Smooth muscle cell (in vitro differentiated cells): ENCODE measurements at regions not wholly inside any gene's neighbourhood (a gene's known extent, or its start where the extent isn't known, plus 50 kb on each side); places are given as distances from the start of the nearest gene placed in this dataset.
"Not testable (repeated sequence)": the region's sequence is repeated elsewhere in the genome, so short reads cannot be mapped to it uniquely, and the experiment has no call there.

ENCODE experiments used
- DNase-seq: peaks from one replicate; lab custom pipeline; 2025; ENCODE audit not compliant: unreplicated experiment; lab: John Stamatoyannopoulos, UW
- H2AFZ ChIP-seq: fragments of 200-600 bp; sonication (generic); 2 replicates; pipeline ENCODE4 v1.6.0; 2016; ENCODE audit warnings: antibody characterized with exemption, low read depth, mild to moderate bottlenecking
- H3F3A ChIP-seq: fragments of 200-600 bp; sonication (generic); 2 replicates; pipeline ENCODE4 v1.6.0; 2017; ENCODE audit warnings: antibody characterized with exemption, low read depth
- H3K27ac ChIP-seq: fragments of 200-600 bp; sonication (generic); 2 replicates; pipeline ENCODE4 v1.5.1; 2016; ENCODE audit warnings: low read depth, mild to moderate bottlenecking
- H3K27me3 ChIP-seq: fragments of 200-600 bp; sonication (generic); 2 replicates; pipeline ENCODE4 v1.6.1; 2016; ENCODE audit warnings: low read depth, mild to moderate bottlenecking
- H3K36me3 ChIP-seq: fragments of 200-600 bp; sonication (generic); 2 replicates; pipeline ENCODE4 v1.5.1; 2016; ENCODE audit warnings: low read depth
- H3K4me1 ChIP-seq: fragments of 200-600 bp; sonication (generic); 2 replicates; pipeline ENCODE4 v1.5.1; 2016; ENCODE audit warnings: low read depth
- H3K4me2 ChIP-seq: fragments of 200-600 bp; sonication (generic); 2 replicates; pipeline ENCODE4 v1.6.0; 2016; ENCODE audit warnings: mild to moderate bottlenecking
- H3K4me3 ChIP-seq: fragments of 200-600 bp; sonication (generic); 2 replicates; pipeline ENCODE4 v1.5.1; 2016; ENCODE audit warnings: mild to moderate bottlenecking
- H3K79me2 ChIP-seq: fragments of 200-600 bp; sonication (generic); 2 replicates; pipeline ENCODE4 v1.6.0; 2016; ENCODE audit warnings: low read depth, mild to moderate bottlenecking
- H3K9ac ChIP-seq: fragments of 200-600 bp; sonication (generic); 2 replicates; pipeline ENCODE4 v1.6.0; 2016; ENCODE audit warnings: low read depth
- H3K9me3 ChIP-seq: fragments of 200-600 bp; sonication (generic); replicated peaks from 2 replicates; pipeline ENCODE4 v1.5.1; 2016; ENCODE audit warnings: low read depth
- H4K20me1 ChIP-seq: fragments of 200-600 bp; sonication (generic); 2 replicates; pipeline ENCODE4 v1.6.0; 2016; ENCODE audit warnings: low read depth
- WGBS: methylation state at CpG from one replicate; pipeline ENCODE4 v1.1.7; 2016; ENCODE audit warnings: low lambda C conversion rate; 5-methylcytosine and 5-hydroxymethylcytosine counted together
- TF ChIP-seq, protein P1 (sequence below): fragments of 200-600 bp; sonication (generic); IDR thresholded peaks from 2 replicates; pipeline ENCODE4 v1.5.1; 2017; ENCODE audit warnings: borderline replicate concordance, mild to moderate bottlenecking, antibody characterized with exemption; ENCODE audit not compliant: insufficient read depth, poor library complexity, severe bottlenecking

DNA sequence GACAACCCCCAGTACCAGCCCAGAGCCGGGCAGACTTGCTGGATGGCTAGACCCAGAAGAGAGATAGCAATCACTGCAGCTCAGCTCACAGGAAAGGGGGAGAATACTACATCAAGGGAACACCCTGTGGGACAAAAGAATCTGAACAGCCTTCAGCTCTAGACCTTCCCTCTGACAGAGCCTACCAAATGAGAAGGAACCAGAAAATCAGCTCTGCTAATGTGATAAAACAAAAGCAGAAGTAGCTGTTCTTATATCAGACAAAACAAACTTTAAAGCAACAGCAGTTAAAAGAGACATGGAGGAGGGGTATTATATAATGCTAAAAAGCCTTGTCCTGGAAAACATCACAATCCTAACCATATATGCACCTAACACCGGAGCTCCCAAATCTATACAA is 283.3 kb downstream of the KLF13 start:
- WGBS = 78% methylated on average over 2 of the region's 2 CpGs
- Histone ChIP-seq H3K9me3 (no peaks in the 10 kb centered on the region), H3K4me1 (peaks cover 12% of the 10 kb centered on the region), H2AFZ (no peak overlapping the region), H3K79me2 (no peaks in the 10 kb centered on the region), H3F3A (no peaks in the 10 kb centered on the region), H3K9ac (no peak overlapping the region), H3K27ac (no peak overlapping the region), H3K36me3 (no peaks in the 10 kb centered on the region), H3K4me3 (no peak overlapping the region), H4K20me1 (no peaks in the 10 kb centered on the region), H3K27me3 (no peaks in the 10 kb centered on the region), H3K4me2 (no peak overlapping the region)
- DNase-seq = no peak
- TF ChIP-seq, protein P1, sequence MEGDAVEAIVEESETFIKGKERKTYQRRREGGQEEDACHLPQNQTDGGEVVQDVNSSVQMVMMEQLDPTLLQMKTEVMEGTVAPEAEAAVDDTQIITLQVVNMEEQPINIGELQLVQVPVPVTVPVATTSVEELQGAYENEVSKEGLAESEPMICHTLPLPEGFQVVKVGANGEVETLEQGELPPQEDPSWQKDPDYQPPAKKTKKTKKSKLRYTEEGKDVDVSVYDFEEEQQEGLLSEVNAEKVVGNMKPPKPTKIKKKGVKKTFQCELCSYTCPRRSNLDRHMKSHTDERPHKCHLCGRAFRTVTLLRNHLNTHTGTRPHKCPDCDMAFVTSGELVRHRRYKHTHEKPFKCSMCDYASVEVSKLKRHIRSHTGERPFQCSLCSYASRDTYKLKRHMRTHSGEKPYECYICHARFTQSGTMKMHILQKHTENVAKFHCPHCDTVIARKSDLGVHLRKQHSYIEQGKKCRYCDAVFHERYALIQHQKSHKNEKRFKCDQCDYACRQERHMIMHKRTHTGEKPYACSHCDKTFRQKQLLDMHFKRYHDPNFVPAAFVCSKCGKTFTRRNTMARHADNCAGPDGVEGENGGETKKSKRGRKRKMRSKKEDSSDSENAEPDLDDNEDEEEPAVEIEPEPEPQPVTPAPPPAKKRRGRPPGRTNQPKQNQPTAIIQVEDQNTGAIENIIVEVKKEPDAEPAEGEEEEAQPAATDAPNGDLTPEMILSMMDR = no peak

DNA sequence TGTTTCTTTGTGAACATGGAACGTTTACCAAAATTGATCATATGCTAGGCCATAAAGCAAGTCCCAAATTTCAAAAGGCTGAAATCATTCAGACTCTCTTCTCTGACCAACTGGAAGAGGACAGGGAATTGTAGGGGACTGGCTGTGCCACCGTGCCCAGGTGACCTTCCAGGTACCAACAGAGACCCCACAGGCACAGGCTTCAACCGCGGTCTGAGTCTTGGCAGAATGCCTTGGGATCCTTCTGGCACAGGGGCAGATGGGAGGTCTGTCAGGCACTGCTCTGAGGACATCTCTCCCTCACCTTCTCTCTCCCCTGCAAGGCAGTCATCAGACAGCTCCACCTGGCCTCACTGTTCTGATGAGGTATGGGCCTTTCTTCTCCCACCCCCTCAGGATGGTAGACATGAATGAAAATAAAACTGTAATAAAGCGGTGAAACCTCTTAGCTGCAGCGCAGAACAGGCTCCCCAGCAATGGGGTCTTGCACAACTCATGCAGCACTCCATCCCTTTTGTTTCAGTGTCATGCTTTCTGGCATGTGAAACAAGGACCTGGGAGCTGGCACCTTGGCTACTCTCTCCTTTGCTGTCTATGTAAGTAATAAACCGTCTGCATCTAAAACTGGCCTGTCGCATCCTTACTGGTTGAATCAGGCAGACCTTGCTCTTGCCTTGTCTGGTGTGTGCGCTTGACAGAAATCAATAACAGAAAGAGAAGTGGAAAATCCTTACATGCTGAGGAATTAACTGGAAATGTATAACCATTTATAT is 289.2 kb downstream of the KLF13 start:
- TF ChIP-seq, protein P1 = no peak
- no peak for DNase-seq
- Histone ChIP-seq H3K27ac (no peak overlapping the region), H4K20me1 (no peaks in the 10 kb centered on the region), H3K9me3 (no peaks in the 10 kb centered on the region), H2AFZ (no peak overlapping the region), H3K4me3 (no peak overlapping the region), H3K36me3 (no peaks in the 10 kb centered on the region), H3K27me3 (no peaks in the 10 kb centered on the region), H3K9ac (no peak overlapping the region), H3K79me2 (no peaks in the 10 kb centered on the region), H3K4me1 (no peaks in the 10 kb centered on the region), H3F3A (no peaks in the 10 kb centered on the region), H3K4me2 (no peak overlapping the region)
- WGBS = 87% methylated on average over 9 of the region's 9 CpGs

DNA sequence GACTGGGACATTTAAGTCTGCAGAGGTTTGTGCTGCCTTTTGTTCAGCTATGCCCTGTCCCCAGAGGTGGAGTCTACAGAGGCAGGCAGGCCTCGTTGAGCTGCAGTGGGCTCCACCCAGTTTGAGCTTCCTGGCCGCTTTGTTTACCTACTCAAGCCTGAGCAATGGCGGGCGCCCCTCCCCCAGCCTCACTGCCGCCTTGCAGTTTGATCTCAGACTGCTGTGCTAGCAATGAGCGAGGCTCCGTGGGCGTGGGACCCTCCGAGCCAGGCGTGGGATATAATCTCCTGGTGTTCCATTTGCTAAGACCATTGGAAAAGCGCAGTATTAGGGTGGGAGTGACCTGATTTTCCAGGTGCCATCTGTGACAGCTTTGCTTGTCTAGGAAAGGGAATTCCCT is 296.7 kb downstream of the KLF13 start:
- not testable (repeated sequence) for H3K27me3 ChIP-seq, H3K4me1 ChIP-seq, H3K4me2 ChIP-seq, H3K9ac ChIP-seq, H3K27ac ChIP-seq, H3F3A ChIP-seq, H2AFZ ChIP-seq, H3K36me3 ChIP-seq, H4K20me1 ChIP-seq, H3K4me3 ChIP-seq, H3K79me2 ChIP-seq, DNase-seq, H3K9me3 ChIP-seq
- WGBS = 93% methylated on average over 11 of the region's 11 CpGs

DNA sequence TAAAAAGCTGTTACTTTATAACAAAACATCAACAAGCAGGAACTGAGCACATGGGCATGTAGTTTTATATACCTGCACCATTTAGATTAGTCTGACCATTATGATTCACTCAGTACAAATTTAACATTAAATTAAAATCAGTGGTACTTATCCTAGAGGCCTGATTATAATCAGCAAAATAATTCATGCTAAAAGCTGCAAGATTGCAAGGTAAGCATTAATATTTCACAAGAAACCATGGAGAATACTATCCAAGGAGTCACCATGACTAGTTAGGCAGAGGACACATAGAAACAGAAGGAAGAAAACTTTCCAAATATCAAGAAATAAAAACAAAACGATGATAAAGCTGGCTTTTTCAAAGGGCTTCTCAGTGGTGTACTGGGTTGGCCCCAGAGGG is 297.5 kb downstream of the KLF13 start:
- not testable (repeated sequence) for H3K4me3 ChIP-seq, H2AFZ ChIP-seq, H3K9ac ChIP-seq, H3K4me2 ChIP-seq, H3K79me2 ChIP-seq, H3F3A ChIP-seq, H3K36me3 ChIP-seq, H3K9me3 ChIP-seq, H3K27me3 ChIP-seq, H3K4me1 ChIP-seq, H4K20me1 ChIP-seq, H3K27ac ChIP-seq, DNase-seq
- 69% methylated on average over 1 of the region's 1 CpG for WGBS

DNA sequence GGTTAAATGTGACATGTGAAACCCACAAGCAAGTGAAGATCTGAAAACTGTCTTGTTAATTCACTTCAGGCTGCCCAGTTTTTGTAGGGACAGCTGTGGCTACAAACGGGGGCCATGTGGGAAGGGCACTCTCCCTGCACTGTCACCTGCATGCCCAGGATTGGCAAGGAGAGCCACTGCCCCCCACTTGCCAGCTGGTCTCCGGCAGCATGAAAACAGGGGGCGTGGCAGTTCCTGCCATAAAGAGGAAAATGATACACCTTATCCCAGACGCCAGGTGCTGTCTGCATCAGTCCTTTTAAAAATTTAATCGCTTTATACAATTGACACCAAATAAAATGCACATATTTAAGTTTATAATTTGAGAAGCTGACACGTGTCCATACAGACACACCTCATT is 309.1 kb downstream of the KLF13 start:
- not testable (repeated sequence) for H4K20me1 ChIP-seq, H3K9me3 ChIP-seq, H3F3A ChIP-seq, H3K4me3 ChIP-seq, H3K27me3 ChIP-seq, H3K4me2 ChIP-seq, H3K4me1 ChIP-seq, H3K27ac ChIP-seq, H3K36me3 ChIP-seq, DNase-seq, H3K9ac ChIP-seq, H3K79me2 ChIP-seq, H2AFZ ChIP-seq
- 72% methylated on average over 6 of the region's 6 CpGs for WGBS

DNA sequence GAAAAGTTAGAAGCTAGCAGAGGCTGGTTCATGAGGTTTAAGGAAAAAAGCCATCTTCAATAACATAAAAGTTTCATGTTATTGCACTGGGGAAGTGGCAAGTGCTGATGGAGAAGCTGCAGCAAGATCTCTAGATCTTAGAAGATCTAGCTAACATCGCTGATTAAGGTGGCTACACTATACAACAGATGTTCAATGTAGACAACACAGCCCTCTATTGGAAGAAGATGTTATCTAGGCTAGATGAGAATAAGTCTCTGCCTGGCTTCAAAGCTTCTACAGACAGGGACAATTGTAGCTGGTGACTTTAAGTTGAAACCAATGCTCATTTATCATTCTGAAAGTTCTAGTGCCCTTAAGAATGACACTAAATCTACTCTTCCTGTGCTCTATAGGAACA is 310.3 kb downstream of the KLF13 start:
- not testable (repeated sequence) for H3K4me2 ChIP-seq, DNase-seq, H3K4me1 ChIP-seq, H3K27ac ChIP-seq, H3F3A ChIP-seq, H3K27me3 ChIP-seq, H3K9ac ChIP-seq, H3K36me3 ChIP-seq, H4K20me1 ChIP-seq, H3K9me3 ChIP-seq, H3K4me3 ChIP-seq, H3K79me2 ChIP-seq, H2AFZ ChIP-seq
- 84% methylated on average over 1 of the region's 1 CpG for WGBS

DNA sequence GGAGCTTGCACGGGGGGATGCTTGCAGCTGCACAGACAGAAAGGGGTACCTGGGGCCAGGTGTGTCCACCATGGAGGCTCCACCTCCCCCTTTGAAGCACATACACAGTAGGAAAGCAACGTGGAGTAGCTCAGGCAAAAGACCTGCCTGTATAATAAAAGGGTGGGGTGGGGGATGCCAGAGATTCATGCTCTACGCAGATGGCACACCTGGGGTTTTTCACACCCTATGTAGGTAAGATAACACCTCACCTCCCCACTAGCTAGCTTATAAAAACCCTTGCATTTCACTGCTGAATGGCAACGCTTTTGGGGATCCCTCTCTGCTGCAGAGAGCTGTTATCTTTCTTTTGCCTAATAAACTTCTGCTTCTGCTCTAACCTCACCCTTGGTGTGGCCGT is 317.3 kb downstream of the KLF13 start:
- not testable (repeated sequence) for H3K27me3 ChIP-seq, H3K4me2 ChIP-seq, H3K9ac ChIP-seq, DNase-seq, H3K9me3 ChIP-seq, H2AFZ ChIP-seq, H3F3A ChIP-seq, H4K20me1 ChIP-seq, H3K4me3 ChIP-seq, H3K4me1 ChIP-seq, H3K27ac ChIP-seq, H3K79me2 ChIP-seq, H3K36me3 ChIP-seq
- 52% methylated on average over 4 of the region's 5 CpGs for WGBS
